GM18858 (cell line): ENCODE measurements at regions not wholly inside any gene's neighbourhood (a gene's known extent, or its start where the extent isn't known, plus 50 kb on each side); places are given as distances from the start of the nearest gene placed in this dataset.

ENCODE experiments used
- ATAC-seq: cut with Tn5 transposase; IDR thresholded peaks from one replicate; pipeline ENCODE4 v1.9.1; 2021; ENCODE audit not compliant: unreplicated experiment

- ATAC-seq = no peak
Measured at GRCh38 chr1:218705911-218706893, 361.1 kb downstream of the TGFB2 start.

- no peak for ATAC-seq
Measured at GRCh38 chr1:218711001-218711400, 365.9 kb downstream of the TGFB2 start.

GRCh38 chr1:218711884-218712674 lies 366.9 kb downstream of the TGFB2 start:
- ATAC-seq = no peak

GRCh38 chr1:218712677-218713076 lies 367.5 kb downstream of the TGFB2 start:
- no peak for ATAC-seq

GRCh38 chr1:218715961-218716669 lies 371.0 kb downstream of the TGFB2 start:
- ATAC-seq = no peak

- no peak for ATAC-seq
Measured at GRCh38 chr1:218717575-218717974, 372.4 kb downstream of the TGFB2 start.

- ATAC-seq = no peak
Measured at GRCh38 chr1:218718206-218718605, 373.1 kb downstream of the TGFB2 start.

GRCh38 chr1:218718977-218719376 lies 373.8 kb downstream of the TGFB2 start:
- no peak for ATAC-seq

GRCh38 chr1:218728898-218729565 lies 383.9 kb downstream of the TGFB2 start:
- no peak for ATAC-seq

- no peak for ATAC-seq
Measured at GRCh38 chr1:218735436-218736032, 390.4 kb downstream of the TGFB2 start.

GRCh38 chr1:218739426-218739825 lies 394.3 kb downstream of the TGFB2 start:
- ATAC-seq = no peak

- no peak for ATAC-seq
Measured at GRCh38 chr1:218741852-218742251, 396.7 kb downstream of the TGFB2 start.

- ATAC-seq = no peak
Measured at GRCh38 chr1:218742467-218743262, 397.5 kb downstream of the TGFB2 start.

GRCh38 chr1:218743861-218744505 lies 398.8 kb downstream of the TGFB2 start:
- ATAC-seq = no peak

GRCh38 chr1:218748071-218748470 lies 402.9 kb downstream of the TGFB2 start:
- no peak for ATAC-seq

GRCh38 chr1:218750216-218750970 lies 405.3 kb downstream of the TGFB2 start:
- ATAC-seq = no peak

GRCh38 chr1:218751208-218751948 lies 406.2 kb downstream of the TGFB2 start:
- no peak for ATAC-seq

GRCh38 chr1:218752126-218752525 lies 407.0 kb downstream of the TGFB2 start:
- no peak for ATAC-seq
